Thyroid gland (tissue), 4 donors: ENCODE measurements at regions not wholly inside any gene's neighbourhood (a gene's known extent, or its start where the extent isn't known, plus 50 kb on each side); places are given as distances from the start of the nearest gene placed in this dataset.

Experiments
- DNase-seq, 2 donors: peaks; one replicate each; pipeline ENCODE4 v3.0.0-alpha.2; 2019
- H3K27ac ChIP-seq, 3 donors: fragments of 200-600 bp; sonication (generic); 1 replicate in 2 of 3; 2 replicates in 1 of 3; pipeline ENCODE4 v1.5.1; 2016 to 2019; ENCODE audit warnings: mild to moderate bottlenecking in 1 of 3, moderate library complexity in 1 of 3
- H3K27me3 ChIP-seq: fragments of 200-600 bp; sonication (generic); one replicate; pipeline ENCODE4 v1.5.1; 2019
- H3K36me3 ChIP-seq, 2 donors: fragments of 200-600 bp; sonication (generic); one replicate each; pipeline ENCODE4 v1.5.1; 2016 to 2019
- H3K4me1 ChIP-seq, 2 donors: fragments of 200-600 bp; sonication (generic); one replicate each; pipeline ENCODE4 v1.5.1; 2017 to 2019
- H3K4me3 ChIP-seq, 3 donors: fragments of 200-600 bp; sonication (generic); replicated peaks in 1 of 3; 1 replicate in 2 of 3; 2 replicates in 1 of 3; pipeline ENCODE4 v1.5.1; 2016; ENCODE audit warnings: mild to moderate bottlenecking in 1 of 3
- H3K9me3 ChIP-seq: fragments of 200-600 bp; sonication (generic); one replicate; pipeline ENCODE4 v1.5.1; 2017
- CTCF ChIP-seq, 6 experiments: fragments of 200-600 bp in 3 of 6; fragments of 450-650 bp in 3 of 6; sonication (generic) in 3 of 6; IDR thresholded peaks; one replicate each; pipeline ENCODE4 v1.5.1; 2016 to 2019; ENCODE audit warnings: antibody characterized with exemption in 6 of 6, mild to moderate bottlenecking in 2 of 6, inconsistent platforms in 1 of 6, moderate library complexity in 1 of 6
- POLR2A ChIP-seq, 2 donors: fragments of 450-650 bp; IDR thresholded peaks; one replicate each; pipeline ENCODE4 v1.6.1; 2017; ENCODE audit warnings: antibody characterized with exemption in 2 of 2, mild to moderate bottlenecking in 2 of 2, moderate library complexity in 1 of 2
- WGBS, 2 donors: methylation state at CpG; one replicate each; pipeline ENCODE4 v1.1.5; 2017; 5-methylcytosine and 5-hydroxymethylcytosine counted together
- intact Hi-C: fragments of 100-400 bp; cut with DNase I; formaldehyde crosslinking; loops from one replicate; pipeline ENCODE4 v1.15.1; 2023

- no peak overlapping the region for H3K4me3 ChIP-seq
- no peaks in the 10 kb centered on the region for H3K9me3 ChIP-seq
- no peaks in the 10 kb centered on the region for H3K36me3 ChIP-seq
- TF ChIP-seq POLR2A (IDR thresholded peaks at IDR 0.05): no peak
- no peak for TF ChIP-seq CTCF (IDR thresholded peaks at IDR 0.05)
- no peaks in the 10 kb centered on the region for H3K27me3 ChIP-seq
- no peak overlapping the region for H3K27ac ChIP-seq
- intact Hi-C loops: no loop called here
- H3K4me1 ChIP-seq: peaks cover 0 to 4% of the 10 kb centered on the region in 2 donors
- DNase-seq: no peak
- WGBS, 2 donors: 63 to 77% methylated on average over 4 to 6 of the region's 6 CpGs
Observed at GRCh38 chr13:30840515-30840914, 65.6 kb upstream of the MEDAG start.

- TF ChIP-seq POLR2A (IDR thresholded peaks at IDR 0.05) (no peak), CTCF (IDR thresholded peaks at IDR 0.05) (no peak)
- Histone ChIP-seq H3K4me3 (no peak overlapping the region), H3K4me1 (peaks cover 0 to 4% of the 10 kb centered on the region in 2 donors), H3K27ac (no peak overlapping the region), H3K36me3 (no peaks in the 10 kb centered on the region), H3K27me3 (no peaks in the 10 kb centered on the region), H3K9me3 (no peaks in the 10 kb centered on the region)
- WGBS, 2 donors: 61 to 67% methylated on average over 5 of the region's 5 CpGs
- DNase-seq: no peak
- intact Hi-C loops: no loop called here
Observed at GRCh38 chr13:30841154-30841553, 64.9 kb upstream of the MEDAG start.

- Histone ChIP-seq H3K4me1 (peaks cover 0 to 4% of the 10 kb centered on the region in 2 donors), H3K9me3 (no peaks in the 10 kb centered on the region), H3K27me3 (no peaks in the 10 kb centered on the region), H3K27ac (no peak overlapping the region), H3K4me3 (no peak overlapping the region), H3K36me3 (no peaks in the 10 kb centered on the region)
- DNase-seq: no peak
- no peak for TF ChIP-seq CTCF (IDR thresholded peaks at IDR 0.05)
- intact Hi-C loops: no loop called here
- 49 to 85% methylated on average over 4 of the region's 4 CpGs for WGBS, 2 donors
Observed at GRCh38 chr13:30843548-30843947, 62.5 kb upstream of the MEDAG start.

GRCh38 chr13:30844548-30845296 lies 61.3 kb upstream of the MEDAG start:
- H3K27ac ChIP-seq: no peak overlapping the region
- 90 to 95% methylated on average over 6 of the region's 6 CpGs for WGBS, 2 donors
- DNase-seq: no peak
- H3K4me3 ChIP-seq: no peak overlapping the region
- intact Hi-C loops: no loop called here
- peaks cover 0 to 4% of the 10 kb centered on the region in 2 donors for H3K4me1 ChIP-seq
- no peak for TF ChIP-seq POLR2A (IDR thresholded peaks at IDR 0.05)
- no peak for TF ChIP-seq CTCF (IDR thresholded peaks at IDR 0.05)
- no peaks in the 10 kb centered on the region for H3K27me3 ChIP-seq
- no peaks in the 10 kb centered on the region for H3K36me3 ChIP-seq
- no peaks in the 10 kb centered on the region for H3K9me3 ChIP-seq

- WGBS, 2 donors: 73 to 76% methylated on average over 11 of the region's 11 CpGs
Observed at GRCh38 chr13:30845297-30846214, 60.5 kb upstream of the MEDAG start.

More at GRCh38 chr13:30845297-30846214, 60.5 kb upstream of the MEDAG start:
- intact Hi-C loops: no loop called here
- Histone ChIP-seq H3K27ac (no peak overlapping the region), H3K36me3 (no peaks in the 10 kb centered on the region), H3K4me1 (peaks cover 0 to 4% of the 10 kb centered on the region in 2 donors), H3K27me3 (no peaks in the 10 kb centered on the region), H3K9me3 (no peaks in the 10 kb centered on the region), H3K4me3 (no peak overlapping the region)
- TF ChIP-seq CTCF (IDR thresholded peaks at IDR 0.05): no peak
- no peak for DNase-seq
